GM19035 (cell line): ENCODE measurements at regions not wholly inside any gene's neighbourhood (a gene's known extent, or its start where the extent isn't known, plus 50 kb on each side); places are given as distances from the start of the nearest gene placed in this dataset.
"Not testable (repeated sequence)": the region's sequence is repeated elsewhere in the genome, so short reads cannot be mapped to it uniquely, and the experiment has no call there.

Experiments
- ATAC-seq: cut with Tn5 transposase; IDR thresholded peaks from one replicate; pipeline ENCODE4 v1.9.1; 2021; ENCODE audit not compliant: unreplicated experiment

DNA sequence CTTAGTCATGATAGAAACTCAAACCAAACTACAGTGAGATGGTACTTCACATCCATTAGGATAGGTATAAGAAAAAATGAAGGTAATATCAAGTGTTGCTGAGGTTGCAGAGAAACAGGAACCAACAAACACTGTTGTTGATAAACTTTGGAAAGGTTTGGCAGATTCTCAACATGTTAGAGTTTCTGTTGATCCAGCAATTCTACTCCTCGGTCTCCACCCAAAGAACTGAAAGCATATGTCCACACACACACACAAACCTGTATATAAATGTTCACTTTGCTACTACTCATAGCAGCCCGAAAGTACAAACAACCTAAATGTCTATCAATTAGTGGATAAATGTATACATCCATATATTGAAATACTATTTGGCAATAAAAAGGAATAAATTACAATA lies 128.3 kb upstream of the CARMIL1 start:
- no peak for ATAC-seq

DNA sequence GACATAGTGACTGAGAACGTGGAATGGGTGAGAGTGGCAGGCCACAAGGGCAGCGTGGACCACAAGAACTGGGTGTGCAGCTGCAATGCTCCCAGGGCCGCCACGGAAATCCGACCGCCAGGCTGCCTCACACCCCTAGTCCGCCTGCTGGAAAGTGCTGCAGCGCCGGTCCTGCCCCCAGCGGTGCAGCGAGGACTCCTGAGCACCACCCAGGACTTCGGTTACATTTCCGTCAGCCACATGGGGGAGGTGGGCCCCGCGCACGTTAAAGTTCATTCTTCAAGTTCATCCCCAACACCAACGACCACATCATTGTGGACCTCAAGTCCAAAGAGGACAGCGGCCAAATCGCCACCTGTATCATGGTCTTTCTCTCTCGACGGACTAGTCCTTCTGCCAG lies 126.1 kb upstream of the CARMIL1 start:
- no peak for ATAC-seq

GRCh38 chr6:25154034-25154596 lies 125.1 kb upstream of the CARMIL1 start:
- no peak for ATAC-seq

GRCh38 chr6:25155211-25155610 lies 124.0 kb upstream of the CARMIL1 start:
- ATAC-seq, result no peak

DNA sequence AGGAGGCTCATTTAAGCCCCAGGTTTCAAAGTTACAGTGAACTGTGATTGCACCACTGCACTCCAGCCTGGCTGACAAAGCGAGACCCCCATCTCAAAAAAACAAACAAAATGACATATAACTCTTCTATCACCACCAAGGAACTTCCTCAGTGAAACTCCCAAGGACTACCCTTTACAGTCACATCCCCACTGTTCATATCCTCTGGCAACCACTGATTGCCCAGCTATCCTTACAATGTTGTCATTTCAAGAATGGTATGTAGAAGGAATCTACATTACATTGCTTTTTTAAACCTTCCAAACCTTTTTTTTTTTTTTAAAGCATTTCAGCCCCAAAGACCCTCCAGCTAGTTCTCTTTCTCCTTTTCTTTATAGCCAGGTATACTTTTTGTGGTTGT lies 123.1 kb upstream of the CARMIL1 start:
- no peak for ATAC-seq

DNA sequence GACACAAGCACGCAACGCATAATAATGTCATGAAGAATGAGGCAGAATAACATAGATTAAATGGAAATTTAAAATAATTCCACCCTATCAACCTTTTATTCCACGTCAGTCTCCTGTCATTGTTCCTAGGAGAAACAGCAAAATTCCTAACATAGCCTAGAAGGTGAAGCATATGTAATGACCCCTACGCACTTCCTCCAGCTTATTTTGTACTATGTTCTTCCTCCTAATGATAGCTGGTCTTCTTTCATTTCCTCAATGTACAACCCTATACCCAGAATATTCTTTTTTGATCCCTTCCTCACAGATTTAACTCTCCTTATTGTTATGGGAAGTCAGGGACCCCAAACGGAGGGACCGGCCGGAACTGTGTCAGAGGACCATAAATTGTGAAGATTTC lies 122.0 kb upstream of the CARMIL1 start:
- no peak for ATAC-seq

GRCh38 chr6:25157842-25158241 lies 121.3 kb upstream of the CARMIL1 start:
- no peak for ATAC-seq

GRCh38 chr6:25160134-25160533 lies 119.0 kb upstream of the CARMIL1 start:
- ATAC-seq, result not testable (repeated sequence)

DNA sequence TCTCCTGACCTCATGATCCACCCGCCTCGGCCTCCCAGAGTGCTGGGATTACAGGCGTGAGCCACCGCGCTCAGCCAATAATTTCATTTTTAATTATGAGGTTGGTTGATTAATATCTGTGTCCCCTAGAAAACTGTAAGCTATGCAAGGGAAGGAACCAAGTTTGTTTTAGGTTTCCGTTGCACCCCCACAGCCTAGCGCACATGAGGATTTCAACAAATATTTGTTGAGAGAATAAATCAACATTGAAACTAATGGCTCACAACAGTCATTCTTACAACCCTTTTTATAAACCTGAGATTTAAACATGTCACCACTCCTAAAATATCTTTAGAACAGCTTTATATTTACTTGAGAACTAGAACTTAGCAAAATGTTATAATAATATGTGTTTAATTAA lies 114.0 kb upstream of the CARMIL1 start:
- ATAC-seq, result no peak

DNA sequence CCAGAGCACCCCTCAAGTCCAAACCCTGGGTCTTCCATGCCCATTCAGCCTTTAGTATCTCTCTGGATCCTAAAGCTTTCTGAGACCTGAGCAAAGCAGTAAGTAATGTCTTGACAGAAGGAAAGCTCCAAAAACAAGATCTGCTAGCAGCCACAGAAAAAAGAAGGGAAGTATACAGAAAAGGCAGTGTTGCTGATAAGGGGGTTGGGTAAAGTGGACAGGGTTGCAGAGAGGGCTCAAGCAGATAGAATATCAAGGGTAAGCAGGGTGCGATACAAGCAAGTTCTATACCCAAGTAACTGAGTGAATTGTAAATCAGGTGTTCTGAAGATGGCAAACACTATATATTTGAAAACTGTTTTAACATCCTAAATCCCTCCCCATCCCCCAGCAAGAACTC lies 113.4 kb upstream of the CARMIL1 start:
- ATAC-seq, result no peak

GRCh38 chr6:25166955-25167748 lies 112.0 kb upstream of the CARMIL1 start:
- ATAC-seq, result no peak

DNA sequence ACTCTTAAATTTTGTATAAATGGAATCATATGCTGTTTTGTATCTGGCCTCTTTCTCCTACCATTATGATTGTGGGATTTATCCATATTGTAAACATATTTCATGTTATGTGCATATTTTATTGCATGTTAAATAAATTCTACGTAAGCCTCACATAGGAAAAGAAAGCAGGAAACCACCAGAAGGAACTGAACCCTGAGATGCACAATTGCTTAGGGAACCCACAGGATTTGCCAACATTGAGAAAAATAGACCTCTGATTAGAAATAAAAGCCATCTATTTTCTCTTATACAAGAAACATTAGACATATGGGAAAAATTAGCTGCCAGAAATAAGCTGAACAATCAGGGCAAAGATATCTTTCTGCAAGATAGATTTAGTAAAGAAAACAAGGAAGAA lies 111.2 kb upstream of the CARMIL1 start:
- no peak for ATAC-seq

DNA sequence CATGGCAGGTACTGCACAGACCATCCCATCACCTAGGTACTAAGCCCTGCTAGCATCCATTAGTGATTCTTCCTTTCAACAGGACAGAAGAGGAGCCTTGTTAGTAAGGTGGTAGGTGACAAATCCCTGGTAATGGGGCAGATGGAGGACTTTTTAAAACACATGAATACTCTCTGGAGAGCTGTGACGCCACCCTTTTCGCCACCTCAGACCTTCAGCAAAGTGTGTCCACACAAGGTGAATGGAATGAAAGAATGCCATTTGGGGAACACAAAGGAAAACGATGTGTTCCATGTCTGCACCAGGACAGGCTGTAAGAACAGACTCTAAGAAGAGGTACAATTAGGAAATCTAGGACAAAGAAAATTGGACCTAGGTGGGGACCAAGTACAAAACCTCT lies 110.5 kb upstream of the CARMIL1 start:
- ATAC-seq, result no peak

- ATAC-seq, result no peak
These were observed 109.6 kb upstream of the CARMIL1 start for GRCh38 chr6:25169553-25169952.

DNA sequence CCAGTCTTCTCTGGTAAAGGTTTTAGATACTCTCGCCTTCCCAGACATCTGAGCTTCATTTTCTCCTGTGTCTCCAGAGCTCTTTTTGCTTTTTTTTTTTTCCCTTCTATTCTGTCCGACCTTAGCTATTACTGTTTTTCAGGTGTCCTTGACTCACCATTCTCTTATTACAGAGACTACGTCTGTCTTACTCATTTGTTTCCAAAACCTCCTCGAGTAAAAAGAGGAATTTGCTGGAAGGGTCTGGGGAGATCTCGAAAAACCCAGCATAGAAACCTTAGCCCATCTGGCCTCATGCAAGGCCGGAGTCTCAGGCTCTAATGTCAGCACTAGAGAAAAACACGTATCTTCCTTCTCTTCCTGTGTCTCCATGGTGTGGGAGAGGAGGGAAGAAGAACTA lies 109.2 kb upstream of the CARMIL1 start:
- ATAC-seq, result no peak

DNA sequence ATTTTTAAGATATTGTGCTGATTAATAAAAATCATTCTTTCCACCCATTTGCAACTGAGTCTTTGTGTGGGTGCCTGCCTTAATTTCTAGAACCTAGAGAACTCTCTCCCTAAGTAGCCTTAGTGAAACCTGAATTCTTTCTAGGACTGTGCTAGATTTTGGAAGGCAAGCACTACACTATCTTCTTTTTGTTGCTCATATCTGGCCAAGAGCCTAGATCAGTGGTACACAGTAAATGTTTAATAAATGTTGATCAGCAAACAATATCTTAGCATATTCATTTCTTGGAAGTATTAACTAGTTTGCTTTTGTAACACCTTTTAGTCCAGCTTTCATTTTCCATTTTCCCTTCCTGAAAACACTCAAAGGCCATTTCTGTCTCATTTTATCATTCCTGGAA lies 108.5 kb upstream of the CARMIL1 start:
- ATAC-seq, result no peak

DNA sequence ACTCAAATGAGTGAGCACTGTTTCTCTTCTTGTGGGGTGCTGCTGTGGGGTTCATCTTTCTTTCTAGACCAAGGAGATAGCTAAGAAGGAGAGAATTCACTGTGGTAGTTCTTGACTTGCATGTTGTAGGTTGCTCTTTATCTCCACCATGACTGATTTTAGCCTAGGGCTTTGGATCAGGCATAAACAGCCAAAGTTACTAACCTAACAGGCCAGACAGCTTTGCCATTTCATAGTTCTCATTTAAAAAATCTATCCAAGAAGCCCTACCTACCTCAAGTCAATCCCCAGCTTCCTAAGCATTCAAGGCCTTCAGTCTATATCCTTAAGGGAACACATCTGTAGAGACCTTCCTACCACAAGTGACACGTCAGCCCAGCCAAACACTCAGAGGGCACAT lies 107.9 kb upstream of the CARMIL1 start:
- ATAC-seq, result no peak

GRCh38 chr6:25172819-25173218 lies 106.4 kb upstream of the CARMIL1 start:
- no peak for ATAC-seq

DNA sequence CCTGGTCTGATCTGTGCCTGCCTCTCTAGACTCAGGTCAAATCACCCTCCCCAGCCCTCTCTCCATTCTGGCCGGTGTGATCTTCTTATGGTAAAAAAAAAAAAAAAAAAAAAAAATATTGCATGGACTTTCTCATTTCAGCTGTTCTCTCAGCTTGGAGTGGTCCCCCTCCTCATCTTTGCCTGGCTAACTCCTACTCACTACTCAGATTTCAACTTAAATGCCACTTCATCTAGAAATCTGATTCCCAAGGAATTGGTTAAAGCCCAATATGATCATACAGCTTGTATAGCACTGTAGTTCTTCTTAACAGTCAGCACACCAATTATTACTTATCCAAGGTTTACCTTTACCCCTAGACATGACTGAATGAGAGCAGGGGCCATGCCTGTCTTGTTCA lies 105.9 kb upstream of the CARMIL1 start:
- ATAC-seq, result no peak

DNA sequence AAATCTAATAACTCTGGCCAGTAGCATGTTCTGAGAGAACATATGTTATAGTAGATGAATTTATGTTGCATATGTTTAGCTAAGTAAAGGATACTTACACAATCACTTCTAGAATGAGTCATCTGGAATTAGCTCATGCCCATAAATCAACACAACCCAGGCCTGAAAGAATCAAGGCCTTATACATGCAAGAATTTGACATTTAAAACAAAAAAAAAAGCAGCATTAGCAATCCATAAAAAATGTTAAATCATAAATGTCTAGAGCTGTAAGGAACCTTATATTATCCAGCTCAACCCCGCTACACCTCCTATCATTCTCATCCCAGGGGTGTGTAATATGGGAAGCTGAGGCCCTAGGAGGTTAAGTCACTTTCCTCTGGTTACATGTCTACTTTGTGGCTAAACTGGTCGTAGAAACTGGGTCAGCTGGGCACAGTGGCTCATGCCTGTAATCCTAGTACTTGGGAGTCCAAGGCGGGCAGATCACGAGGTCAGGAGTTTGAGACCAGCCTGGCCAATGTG lies 105.2 kb upstream of the CARMIL1 start:
- ATAC-seq, result no peak

- ATAC-seq, result no peak
These were observed 104.5 kb upstream of the CARMIL1 start for GRCh38 chr6:25174678-25175077.

- no peak for ATAC-seq
These were observed 104.0 kb upstream of the CARMIL1 start for GRCh38 chr6:25175196-25175595.

- no peak for ATAC-seq
These were observed 103.5 kb upstream of the CARMIL1 start for GRCh38 chr6:25175681-25176080.
